LNCaP clone FGC (cell line): ENCODE measurements at regions not wholly inside any gene's neighbourhood (a gene's known extent, or its start where the extent isn't known, plus 50 kb on each side); places are given as distances from the start of the nearest gene placed in this dataset.

ENCODE experiments used
- DNase-seq: peaks from one replicate; pipeline ENCODE4 v3.0.0-alpha.2; 2011; ENCODE audit warnings: low read depth
- H3K4me3 ChIP-seq: 2 replicates; pipeline ENCODE4 v1.5.1; 2011; ENCODE audit warnings: mild to moderate bottlenecking, low read depth, low read length, control low read depth
- CTCF ChIP-seq: IDR thresholded peaks from 2 replicates; pipeline ENCODE4 v1.5.1; 2012; ENCODE audit warnings: mild to moderate bottlenecking; ENCODE audit not compliant: control insufficient read depth, insufficient read depth; ENCODE audit errors: extremely low read depth

GRCh38 chr11:92557879-92558278 lies 333.3 kb downstream of the FAT3 start:
- TF ChIP-seq CTCF, result no peak
- H3K4me3 ChIP-seq, result no peak overlapping the region
- no peak for DNase-seq

- DNase-seq, result no peak
- H3K4me3 ChIP-seq, result no peak overlapping the region
- TF ChIP-seq CTCF, result no peak
Measured at GRCh38 chr11:92558323-92558722, 333.7 kb downstream of the FAT3 start.

- H3K4me3 ChIP-seq, result no peak overlapping the region
Measured at GRCh38 chr11:92569726-92570125, 345.1 kb downstream of the FAT3 start.

GRCh38 chr11:92572559-92572958 lies 347.9 kb downstream of the FAT3 start:
- TF ChIP-seq CTCF, result no peak
- no peak overlapping the region for H3K4me3 ChIP-seq
- no peak for DNase-seq

More at GRCh38 chr11:92569726-92570125, 345.1 kb downstream of the FAT3 start:
- TF ChIP-seq CTCF, result no peak
- no peak for DNase-seq

GRCh38 chr11:92576315-92576714 lies 351.7 kb downstream of the FAT3 start:
- TF ChIP-seq CTCF, result no peak
- H3K4me3 ChIP-seq, result no peak overlapping the region
- no peak for DNase-seq

GRCh38 chr11:92580908-92581307 lies 356.3 kb downstream of the FAT3 start:
- no peak for TF ChIP-seq CTCF
- H3K4me3 ChIP-seq, result no peak overlapping the region
- DNase-seq, result no peak

- DNase-seq, result no peak
- no peak overlapping the region for H3K4me3 ChIP-seq
- TF ChIP-seq CTCF, result no peak
Measured at GRCh38 chr11:92588393-92588792, 363.8 kb downstream of the FAT3 start.
